CD4-positive, alpha-beta T cell (primary cell): ENCODE measurements at regions not wholly inside any gene's neighbourhood (a gene's known extent, or its start where the extent isn't known, plus 50 kb on each side); places are given as distances from the start of the nearest gene placed in this dataset.

ENCODE experiments used
- ATAC-seq: fragments of 200-7000 bp; cut with Tn5 transposase; one replicate; pipeline ENCODE4 v1.10.0; 2022; ENCODE audit warnings: mild to moderate bottlenecking; ENCODE audit not compliant: poor library complexity
- CTCF ChIA-PET: fragments of 350-600 bp; sonication (Branson Sonifier 250); formaldehyde crosslinking; loops from one replicate; lab custom pipeline; 2021; ENCODE audit warnings: antibody characterized with exemption, inconsistent platforms; lab: Charles Lee
- POLR2A ChIA-PET: fragments of 350-600 bp; sonication (Branson Sonifier 250); formaldehyde crosslinking; loops from one replicate; lab custom pipeline; 2021; ENCODE audit warnings: antibody characterized with exemption, inconsistent platforms; lab: Charles Lee
- DNase-seq, 14 experiments: peaks; one replicate each; pipeline ENCODE4 v3.0.0-alpha.2; 2013 to 2020; ENCODE audit warnings: mixed read lengths in 2 of 14
- H3K27ac ChIP-seq, 2 donors: one replicate each; pipeline versions ENCODE4 v1.5.1 to v1.7.0; 2013; ENCODE audit warnings: low read length in 2 of 2, low read depth in 1 of 2, mild to moderate bottlenecking in 1 of 2
- H3K27me3 ChIP-seq, 2 experiments: 1 replicate in 1 of 2; 2 replicates in 1 of 2; pipeline versions ENCODE4 v1.6.1 to v1.7.0; 2013; ENCODE audit warnings: low read length in 2 of 2, control low read depth in 1 of 2, mild to moderate bottlenecking in 1 of 2, moderate library complexity in 1 of 2; ENCODE audit not compliant: insufficient read depth in 2 of 2, control insufficient read depth in 1 of 2
- H3K36me3 ChIP-seq: one replicate; pipeline ENCODE4 v1.6.1; 2013; ENCODE audit warnings: low read length, control low read depth; ENCODE audit not compliant: insufficient read depth
- H3K4me1 ChIP-seq: one replicate; pipeline ENCODE4 v1.6.1; 2013; ENCODE audit warnings: low read length, control low read depth; ENCODE audit not compliant: insufficient read depth
- H3K4me3 ChIP-seq: one replicate; pipeline ENCODE4 v1.5.1; 2013; ENCODE audit warnings: mild to moderate bottlenecking, low read length, moderate library complexity
- H3K9me3 ChIP-seq, 2 experiments: 1 replicate in 1 of 2; 2 replicates in 1 of 2; pipeline versions ENCODE4 v1.6.1 to v1.7.0; 2013; ENCODE audit warnings: low read length in 2 of 2, mild to moderate bottlenecking in 2 of 2, control low read depth in 1 of 2, moderate library complexity in 1 of 2; ENCODE audit not compliant: control insufficient read depth in 1 of 2, insufficient read depth in 1 of 2
- H3K27ac Mint-ChIP-seq: one replicate; pipeline ENCODE4 v1.8.0; 2020; ENCODE audit warnings: mixed read lengths
- H3K27me3 Mint-ChIP-seq: one replicate; pipeline ENCODE4 v1.8.0; 2021; ENCODE audit warnings: mixed read lengths
- H3K36me3 Mint-ChIP-seq: one replicate; pipeline ENCODE4 v1.8.0; 2021; ENCODE audit warnings: low read depth, mixed read lengths
- H3K4me1 Mint-ChIP-seq: one replicate; pipeline ENCODE4 v1.8.0; 2021; ENCODE audit warnings: low read depth, mixed read lengths
- H3K4me3 Mint-ChIP-seq: one replicate; pipeline ENCODE4 v1.8.0; 2020; ENCODE audit warnings: mild to moderate bottlenecking, mixed read lengths
- H3K9me3 Mint-ChIP-seq: one replicate; pipeline ENCODE4 v1.8.0; 2020; ENCODE audit warnings: mixed read lengths
- CTCF ChIP-seq: fragments of 200-600 bp; IDR thresholded peaks from one replicate; pipeline ENCODE4 v1.8.0; 2022; ENCODE audit warnings: antibody characterized with exemption, mild to moderate bottlenecking
- intact Hi-C, 2 experiments: fragments of 100-400 bp; cut with DNase I in 1 of 2; cut with micrococcal nuclease in 1 of 2; formaldehyde crosslinking; loops; one replicate each; pipeline versions ENCODE4 v1.15.1 to v1.9.0; 2023 to 2025; cut with DNase I, micrococcal nuclease

GRCh38 chr9:79193001-79193400 lies 378.8 kb upstream of the TLE4 start:
- no peaks in the 10 kb centered on the region for H3K9me3 Mint-ChIP-seq
- Histone ChIP-seq H3K27ac (no peak overlapping the region), H3K36me3 (no peaks in the 10 kb centered on the region), H3K4me1 (no peaks in the 10 kb centered on the region), H3K9me3 (peaks cover 0 to 8% of the 10 kb centered on the region in 2 experiments), H3K27me3 (no peaks in the 10 kb centered on the region), H3K4me3 (no peak overlapping the region)
- ChIA-PET POLR2A (no interaction called here), CTCF (no interaction called here)
- intact Hi-C loops: no loop called here
- no peak for TF ChIP-seq CTCF
- H3K27ac Mint-ChIP-seq: no peak overlapping the region
- H3K27me3 Mint-ChIP-seq: peaks cover 11% of the 10 kb centered on the region
- no peaks in the 10 kb centered on the region for H3K4me1 Mint-ChIP-seq
- no peak for ATAC-seq
- no peak overlapping the region for H3K4me3 Mint-ChIP-seq
- no peak for DNase-seq
- no peaks in the 10 kb centered on the region for H3K36me3 Mint-ChIP-seq

- Mint-ChIP-seq H3K27ac (no peak overlapping the region), H3K9me3 (no peaks in the 10 kb centered on the region), H3K4me3 (no peak overlapping the region), H3K36me3 (no peaks in the 10 kb centered on the region), H3K4me1 (no peaks in the 10 kb centered on the region), H3K27me3 (peaks cover 11% of the 10 kb centered on the region)
- Histone ChIP-seq H3K27me3 (no peaks in the 10 kb centered on the region), H3K4me1 (no peaks in the 10 kb centered on the region), H3K9me3 (peaks cover 0 to 8% of the 10 kb centered on the region in 2 experiments), H3K4me3 (no peak overlapping the region), H3K36me3 (no peaks in the 10 kb centered on the region), H3K27ac (no peak overlapping the region)
- no peak for TF ChIP-seq CTCF
- CTCF ChIA-PET: no interaction called here
- intact Hi-C loops: no loop called here
- POLR2A ChIA-PET: no interaction called here
- no peak for ATAC-seq
- DNase-seq: no peak
Observed at GRCh38 chr9:79193501-79194223, 378.1 kb upstream of the TLE4 start.

- Mint-ChIP-seq H3K27me3 (peaks cover 22% of the 10 kb centered on the region), H3K4me1 (no peaks in the 10 kb centered on the region), H3K9me3 (no peaks in the 10 kb centered on the region), H3K36me3 (no peaks in the 10 kb centered on the region), H3K27ac (no peak overlapping the region), H3K4me3 (no peak overlapping the region)
- ATAC-seq (no peak), DNase-seq (no peak)
- H3K27ac ChIP-seq: no peak overlapping the region
- H3K27me3 ChIP-seq: no peaks in the 10 kb centered on the region
- H3K9me3 ChIP-seq: peaks cover 0 to 8% of the 10 kb centered on the region in 2 experiments
- no peak for TF ChIP-seq CTCF
- H3K4me3 ChIP-seq: no peak overlapping the region
- intact Hi-C loops: no loop called here
- H3K4me1 ChIP-seq: no peaks in the 10 kb centered on the region
- CTCF ChIA-PET: no interaction called here
- POLR2A ChIA-PET: no interaction called here
- no peaks in the 10 kb centered on the region for H3K36me3 ChIP-seq
Observed at GRCh38 chr9:79195879-79196278, 375.9 kb upstream of the TLE4 start.
